SK-N-MC (cell line): ENCODE measurements at regions not wholly inside any gene's neighbourhood (a gene's known extent, or its start where the extent isn't known, plus 50 kb on each side); places are given as distances from the start of the nearest gene placed in this dataset.

Experiments
- FOXP2 ChIP-seq: optimal IDR thresholded peaks from 2 replicates; pipeline ENCODE3; 2011; ENCODE audit warnings: mild to moderate bottlenecking, moderate library complexity; ENCODE audit not compliant: insufficient read depth; ENCODE audit errors: extremely low read length, control extremely low read depth
- POLR2AphosphoS5 ChIP-seq: IDR thresholded peaks from 2 replicates; pipeline ENCODE4 v1.6.1; 2012; ENCODE audit warnings: mild to moderate bottlenecking, low read depth, low read length, borderline replicate concordance

GRCh38 chr5:54841481-54841880, 143.9 kb downstream of the ESM1 start:
- no peak for TF ChIP-seq POLR2AphosphoS5
- no peak for TF ChIP-seq FOXP2
